Vagina (tissue), 2 donors: ENCODE measurements at regions not wholly inside any gene's neighbourhood (a gene's known extent, or its start where the extent isn't known, plus 50 kb on each side); places are given as distances from the start of the nearest gene placed in this dataset.

ENCODE experiments used
- DNase-seq, 2 donors: peaks; one replicate each; pipeline ENCODE4 v3.0.0-alpha.2; 2017; ENCODE audit errors: extremely low spot score in 2 of 2
- H3K27ac ChIP-seq: fragments of 200-600 bp; sonication (generic); one replicate; pipeline ENCODE4 v1.5.1; 2019
- H3K27me3 ChIP-seq: fragments of 200-600 bp; sonication (generic); one replicate; pipeline ENCODE4 v1.5.1; 2019
- H3K36me3 ChIP-seq, 2 donors: fragments of 200-600 bp; sonication (generic); one replicate each; pipeline ENCODE4 v1.5.1; 2017 to 2019
- H3K4me1 ChIP-seq: fragments of 200-600 bp; sonication (generic); one replicate; pipeline ENCODE4 v1.5.1; 2019
- H3K4me3 ChIP-seq, 2 donors: fragments of 200-600 bp; sonication (generic); 1 replicate in 1 of 2; 2 replicates in 1 of 2; pipeline ENCODE4 v1.5.1; 2016 to 2019
- H3K9me3 ChIP-seq: fragments of 200-600 bp; sonication (generic); one replicate; pipeline ENCODE4 v1.5.1; 2019
- CTCF ChIP-seq, 3 experiments: fragments of 450-650 bp in 2 of 3; fragments of 200-600 bp in 1 of 3; sonication (generic) in 1 of 3; IDR thresholded peaks; one replicate each; pipeline ENCODE4 v1.5.1; 2017 to 2019; ENCODE audit warnings: antibody characterized with exemption in 3 of 3, mild to moderate bottlenecking in 2 of 3, moderate library complexity in 2 of 3
- POLR2A ChIP-seq, 2 donors: fragments of 450-650 bp; IDR thresholded peaks; one replicate each; pipeline ENCODE4 v1.6.1; 2017; ENCODE audit warnings: antibody characterized with exemption in 2 of 2, mild to moderate bottlenecking in 2 of 2, moderate library complexity in 2 of 2
- POLR2AphosphoS5 ChIP-seq, 2 donors: sonication (generic); formaldehyde crosslinking; IDR thresholded peaks; one replicate each; pipeline ENCODE4 v1.9.0; 2017; ENCODE audit warnings: antibody characterized with exemption in 2 of 2, mild to moderate bottlenecking in 2 of 2, low read depth in 1 of 2; ENCODE audit not compliant: insufficient read depth in 1 of 2
- intact Hi-C: fragments of 100-400 bp; cut with DNase I; formaldehyde crosslinking; loops from one replicate; pipeline ENCODE4 v1.15.1; 2023

- Histone ChIP-seq H3K36me3 (no peaks in the 10 kb centered on the region), H3K4me1 (no peaks in the 10 kb centered on the region), H3K9me3 (no peaks in the 10 kb centered on the region), H3K4me3 (no peak overlapping the region), H3K27me3 (no peaks in the 10 kb centered on the region), H3K27ac (no peak overlapping the region)
- TF ChIP-seq POLR2AphosphoS5 (IDR thresholded peaks at IDR 0.05; ENCODE audit: insufficient read depth in 1 of 2, low read depth in 1 of 2), result no peak
- TF ChIP-seq CTCF (IDR thresholded peaks at IDR 0.05), result no peak
- no peak for TF ChIP-seq POLR2A (IDR thresholded peaks at IDR 0.05)
- intact Hi-C loops, result no loop called here
- DNase-seq, result no peak
Measured at GRCh38 chr5:164376843-164377242, 871.4 kb downstream of the MAT2B start.

GRCh38 chr5:164377746-164378145, 872.3 kb downstream of the MAT2B start:
- Histone ChIP-seq H3K4me1 (no peaks in the 10 kb centered on the region), H3K27me3 (no peaks in the 10 kb centered on the region), H3K27ac (no peak overlapping the region), H3K9me3 (no peaks in the 10 kb centered on the region), H3K4me3 (no peak overlapping the region), H3K36me3 (no peaks in the 10 kb centered on the region)
- no peak for TF ChIP-seq POLR2A (IDR thresholded peaks at IDR 0.05)
- no peak for TF ChIP-seq CTCF (IDR thresholded peaks at IDR 0.05)
- no peak for TF ChIP-seq POLR2AphosphoS5 (IDR thresholded peaks at IDR 0.05; ENCODE audit: insufficient read depth in 1 of 2, low read depth in 1 of 2)
- intact Hi-C loops, result no loop called here
- no peak for DNase-seq

GRCh38 chr5:164383662-164384061, 878.2 kb downstream of the MAT2B start:
- no peaks in the 10 kb centered on the region for H3K27me3 ChIP-seq
- no peak for TF ChIP-seq POLR2A (IDR thresholded peaks at IDR 0.05)
- no peak for TF ChIP-seq POLR2AphosphoS5 (IDR thresholded peaks at IDR 0.05; ENCODE audit: insufficient read depth in 1 of 2, low read depth in 1 of 2)
- TF ChIP-seq CTCF (IDR thresholded peaks at IDR 0.05), result no peak
- intact Hi-C loops, result no loop called here
- DNase-seq, result no peak
- H3K4me3 ChIP-seq, result no peak overlapping the region
- H3K27ac ChIP-seq, result no peak overlapping the region
- no peaks in the 10 kb centered on the region for H3K36me3 ChIP-seq
- no peaks in the 10 kb centered on the region for H3K4me1 ChIP-seq
- no peaks in the 10 kb centered on the region for H3K9me3 ChIP-seq

GRCh38 chr5:164392531-164392930, 887.1 kb downstream of the MAT2B start:
- H3K4me1 ChIP-seq, result no peaks in the 10 kb centered on the region
- H3K4me3 ChIP-seq, result no peak overlapping the region
- no peaks in the 10 kb centered on the region for H3K36me3 ChIP-seq
- no peak for DNase-seq
- intact Hi-C loops, result no loop called here
- no peak overlapping the region for H3K27ac ChIP-seq
- H3K9me3 ChIP-seq, result no peaks in the 10 kb centered on the region
- no peak for TF ChIP-seq CTCF (IDR thresholded peaks at IDR 0.05)
- TF ChIP-seq POLR2AphosphoS5 (IDR thresholded peaks at IDR 0.05; ENCODE audit: insufficient read depth in 1 of 2, low read depth in 1 of 2), result no peak
- TF ChIP-seq POLR2A (IDR thresholded peaks at IDR 0.05), result no peak
- no peaks in the 10 kb centered on the region for H3K27me3 ChIP-seq

- no peaks in the 10 kb centered on the region for H3K36me3 ChIP-seq
- no peak overlapping the region for H3K27ac ChIP-seq
- H3K27me3 ChIP-seq, result no peaks in the 10 kb centered on the region
- no peak overlapping the region for H3K4me3 ChIP-seq
- H3K4me1 ChIP-seq, result no peaks in the 10 kb centered on the region
- H3K9me3 ChIP-seq, result no peaks in the 10 kb centered on the region
- intact Hi-C loops, result no loop called here
- no peak for DNase-seq
- no peak for TF ChIP-seq POLR2A (IDR thresholded peaks at IDR 0.05)
- no peak for TF ChIP-seq CTCF (IDR thresholded peaks at IDR 0.05)
- TF ChIP-seq POLR2AphosphoS5 (IDR thresholded peaks at IDR 0.05; ENCODE audit: insufficient read depth in 1 of 2, low read depth in 1 of 2), result no peak
Measured at GRCh38 chr5:164394686-164395194, 889.3 kb downstream of the MAT2B start.
